HG02870 (cell line): ENCODE measurements at regions not wholly inside any gene's neighbourhood (a gene's known extent, or its start where the extent isn't known, plus 50 kb on each side); places are given as distances from the start of the nearest gene placed in this dataset.
"Not testable (repeated sequence)": the region's sequence is repeated elsewhere in the genome, so short reads cannot be mapped to it uniquely, and the experiment has no call there.

Experiments used
- ATAC-seq: cut with Tn5 transposase; IDR thresholded peaks from one replicate; pipeline ENCODE4 v1.9.1; 2021; ENCODE audit warnings: mild to moderate bottlenecking, moderate library complexity; ENCODE audit not compliant: unreplicated experiment

GRCh38 chr18:11468617-11469016 lies 140.8 kb upstream of the SLC35G4 start:
- no peak for ATAC-seq

- ATAC-seq = no peak
Observed at GRCh38 chr18:11468120-11468519, 141.3 kb upstream of the SLC35G4 start.

GRCh38 chr18:11467611-11468010 lies 141.8 kb upstream of the SLC35G4 start:
- ATAC-seq = no peak

GRCh38 chr18:11464129-11464528 lies 145.3 kb upstream of the SLC35G4 start:
- no peak for ATAC-seq

GRCh38 chr18:11458447-11458846 lies 150.9 kb upstream of the SLC35G4 start:
- no peak for ATAC-seq

- not testable (repeated sequence) for ATAC-seq
Observed at GRCh38 chr18:11457853-11458252, 151.5 kb upstream of the SLC35G4 start.

GRCh38 chr18:11454040-11454439 lies 155.4 kb upstream of the SLC35G4 start:
- no peak for ATAC-seq

- not testable (repeated sequence) for ATAC-seq
Observed at GRCh38 chr18:11444169-11444568, 165.2 kb upstream of the SLC35G4 start.

GRCh38 chr18:11437046-11437445 lies 172.3 kb upstream of the SLC35G4 start:
- no peak for ATAC-seq

GRCh38 chr18:11432360-11432811 lies 177.0 kb upstream of the SLC35G4 start:
- no peak for ATAC-seq

- no peak for ATAC-seq
Observed at GRCh38 chr18:11429876-11430275, 179.5 kb upstream of the SLC35G4 start.

GRCh38 chr18:11425211-11425610 lies 184.2 kb upstream of the SLC35G4 start:
- no peak for ATAC-seq

- ATAC-seq = no peak
Observed at GRCh38 chr18:11419338-11419737, 190.1 kb upstream of the SLC35G4 start.

- no peak for ATAC-seq
Observed at GRCh38 chr18:11412811-11413210, 196.6 kb upstream of the SLC35G4 start.

- ATAC-seq = no peak
Observed at GRCh38 chr18:11411048-11411447, 198.3 kb upstream of the SLC35G4 start.

GRCh38 chr18:11408555-11409065 lies 200.8 kb upstream of the SLC35G4 start:
- no peak for ATAC-seq

- ATAC-seq = no peak
Observed at GRCh38 chr18:11407940-11408339, 201.5 kb upstream of the SLC35G4 start.

GRCh38 chr18:11405804-11406203 lies 203.6 kb upstream of the SLC35G4 start:
- no peak for ATAC-seq

- no peak for ATAC-seq
Observed at GRCh38 chr18:11400703-11401102, 208.7 kb upstream of the SLC35G4 start.

GRCh38 chr18:11398625-11399024 lies 210.8 kb upstream of the SLC35G4 start:
- no peak for ATAC-seq

- ATAC-seq = no peak
Observed at GRCh38 chr18:11392980-11393885, 216.2 kb upstream of the SLC35G4 start.

GRCh38 chr18:11392292-11392691 lies 217.1 kb upstream of the SLC35G4 start:
- no peak for ATAC-seq
